Psoas muscle (tissue), 7 donors: ENCODE measurements at regions not wholly inside any gene's neighbourhood (a gene's known extent, or its start where the extent isn't known, plus 50 kb on each side); places are given as distances from the start of the nearest gene placed in this dataset.
"Not testable (repeated sequence)": the region's sequence is repeated elsewhere in the genome, so short reads cannot be mapped to it uniquely, and the experiment has no call there.

ENCODE experiments used
- ATAC-seq, 4 donors: fragments of 200-7000 bp; cut with Tn5 transposase; one replicate each; pipeline ENCODE4 v1.9.1; 2020; ENCODE audit warnings: moderate library complexity in 3 of 4, mild to moderate bottlenecking in 2 of 4
- DNase-seq, 2 donors: peaks; one replicate each; pipeline ENCODE4 v3.0.0-alpha.2; 2020
- H3K27ac ChIP-seq: fragments of 200-600 bp; one replicate; pipeline ENCODE4 v1.8.0; 2022
- H3K27me3 ChIP-seq, 3 donors: fragments of 200-600 bp in 1 of 3; one replicate each; pipeline versions ENCODE4 v1.6.1 to v1.8.0; 2013 to 2022; ENCODE audit warnings: low read length in 2 of 3, mild to moderate bottlenecking in 2 of 3, moderate library complexity in 1 of 3; ENCODE audit not compliant: insufficient read depth in 3 of 3
- H3K36me3 ChIP-seq, 2 donors: fragments of 200-600 bp in 1 of 2; one replicate each; pipeline versions ENCODE4 v1.6.1 to v1.8.0; 2013 to 2022; ENCODE audit warnings: low read depth in 1 of 2, mild to moderate bottlenecking in 1 of 2, moderate library complexity in 1 of 2; ENCODE audit not compliant: insufficient read depth in 1 of 2
- H3K4me1 ChIP-seq: fragments of 200-600 bp; one replicate; pipeline ENCODE4 v1.8.0; 2022
- H3K4me3 ChIP-seq: fragments of 200-600 bp; one replicate; pipeline ENCODE4 v1.8.0; 2022; ENCODE audit warnings: mild to moderate bottlenecking
- H3K9me3 ChIP-seq: fragments of 200-600 bp; one replicate; pipeline ENCODE4 v1.8.0; 2022
- WGBS, 3 donors: extraction: QIAGEN DNeasy Blood & Tissue Kit; methylation state at CpG; one replicate each; pipeline versions ENCODE4 v1.1.6 to v1.1.7; 2013; 5-methylcytosine and 5-hydroxymethylcytosine counted together
- intact Hi-C, 2 donors: fragments of 100-400 bp; cut with DNase I; formaldehyde crosslinking; loops; one replicate each; pipeline versions ENCODE4 v1.11.0 to v1.14.2; 2022
- TF ChIP-seq, protein P1 (sequence below): fragments of 200-600 bp; IDR thresholded peaks from one replicate; pipeline ENCODE4 v1.8.0; 2022; ENCODE audit warnings: antibody characterized with exemption
- donor health status: healthy with polysubstance abuse.
- donor health status: DM: no; HTN: no; CAD: no; lungs with moderate emphysema.
- donor health status: Bipolar disorder and iron deficiency.
- donor health status: healthy.
- donor health status: DM: yes; HTN: yes; CAD: no.
- donor health status: DM: no; HTN: no; CAD: no.
- donor health status: DM: yes; HTN: yes; CAD: no.

DNA sequence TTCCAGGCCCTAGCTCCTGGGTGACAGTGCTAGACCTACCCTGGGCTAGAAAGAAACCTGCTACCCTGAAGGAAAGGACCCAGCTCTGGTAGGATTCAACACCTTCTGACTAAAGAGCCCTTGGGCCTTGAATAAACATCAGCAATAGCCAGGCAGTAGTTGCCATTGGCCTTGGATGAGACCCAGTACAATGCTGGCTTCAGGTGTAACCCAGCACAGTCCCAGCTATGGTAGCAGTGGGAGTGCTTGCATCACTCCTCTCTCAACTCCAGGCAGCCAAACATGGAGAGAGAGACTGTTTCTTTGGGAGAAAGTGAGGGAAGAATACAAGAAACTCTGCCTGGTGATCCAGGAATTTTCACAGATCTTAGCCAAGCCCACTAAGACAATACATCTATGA, 73.5 kb upstream of the CXorf66 start:
- DNase-seq = no peak
- ATAC-seq = no peak
- H3K36me3 ChIP-seq = no peaks in the 10 kb centered on the region
- H3K27ac ChIP-seq = no peak overlapping the region
- peaks cover 10% of the 10 kb centered on the region for H3K9me3 ChIP-seq
- intact Hi-C loops = no loop called here
- H3K4me1 ChIP-seq = no peaks in the 10 kb centered on the region
- H3K27me3 ChIP-seq = no peaks in the 10 kb centered on the region
- no peak overlapping the region for H3K4me3 ChIP-seq
- TF ChIP-seq, protein P1, sequence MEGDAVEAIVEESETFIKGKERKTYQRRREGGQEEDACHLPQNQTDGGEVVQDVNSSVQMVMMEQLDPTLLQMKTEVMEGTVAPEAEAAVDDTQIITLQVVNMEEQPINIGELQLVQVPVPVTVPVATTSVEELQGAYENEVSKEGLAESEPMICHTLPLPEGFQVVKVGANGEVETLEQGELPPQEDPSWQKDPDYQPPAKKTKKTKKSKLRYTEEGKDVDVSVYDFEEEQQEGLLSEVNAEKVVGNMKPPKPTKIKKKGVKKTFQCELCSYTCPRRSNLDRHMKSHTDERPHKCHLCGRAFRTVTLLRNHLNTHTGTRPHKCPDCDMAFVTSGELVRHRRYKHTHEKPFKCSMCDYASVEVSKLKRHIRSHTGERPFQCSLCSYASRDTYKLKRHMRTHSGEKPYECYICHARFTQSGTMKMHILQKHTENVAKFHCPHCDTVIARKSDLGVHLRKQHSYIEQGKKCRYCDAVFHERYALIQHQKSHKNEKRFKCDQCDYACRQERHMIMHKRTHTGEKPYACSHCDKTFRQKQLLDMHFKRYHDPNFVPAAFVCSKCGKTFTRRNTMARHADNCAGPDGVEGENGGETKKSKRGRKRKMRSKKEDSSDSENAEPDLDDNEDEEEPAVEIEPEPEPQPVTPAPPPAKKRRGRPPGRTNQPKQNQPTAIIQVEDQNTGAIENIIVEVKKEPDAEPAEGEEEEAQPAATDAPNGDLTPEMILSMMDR = no peak

DNA sequence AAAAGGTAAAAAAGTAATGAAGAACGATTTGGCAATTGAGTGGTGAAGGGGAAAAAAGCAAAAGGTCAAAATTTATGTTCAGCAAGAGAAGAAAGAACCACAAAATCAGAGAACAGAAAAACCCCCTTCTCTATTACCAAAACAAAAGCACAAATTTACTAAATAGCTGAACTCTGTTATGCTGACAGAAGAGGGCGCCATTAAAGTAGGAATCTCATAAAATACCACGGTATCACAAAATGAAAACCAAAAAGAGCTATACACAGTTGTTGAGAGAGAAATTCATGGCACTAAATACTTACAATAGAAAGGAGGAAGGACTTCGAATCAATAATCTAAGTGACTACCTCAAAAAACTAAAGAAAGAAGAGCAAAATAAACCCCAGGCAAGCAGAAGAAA, 69.6 kb upstream of the CXorf66 start:
- Histone ChIP-seq H3K27ac (no peak overlapping the region), H3K9me3 (peaks cover 10% of the 10 kb centered on the region), H3K27me3 (no peaks in the 10 kb centered on the region), H3K4me1 (no peaks in the 10 kb centered on the region), H3K4me3 (no peak overlapping the region), H3K36me3 (no peaks in the 10 kb centered on the region)
- TF ChIP-seq, protein P1 = no peak
- no peak for DNase-seq
- intact Hi-C loops = no loop called here
- ATAC-seq = no peak
- WGBS, 3 donors = 12 to 16% (median 15%) methylated on average over 4 of the region's 4 CpGs

DNA sequence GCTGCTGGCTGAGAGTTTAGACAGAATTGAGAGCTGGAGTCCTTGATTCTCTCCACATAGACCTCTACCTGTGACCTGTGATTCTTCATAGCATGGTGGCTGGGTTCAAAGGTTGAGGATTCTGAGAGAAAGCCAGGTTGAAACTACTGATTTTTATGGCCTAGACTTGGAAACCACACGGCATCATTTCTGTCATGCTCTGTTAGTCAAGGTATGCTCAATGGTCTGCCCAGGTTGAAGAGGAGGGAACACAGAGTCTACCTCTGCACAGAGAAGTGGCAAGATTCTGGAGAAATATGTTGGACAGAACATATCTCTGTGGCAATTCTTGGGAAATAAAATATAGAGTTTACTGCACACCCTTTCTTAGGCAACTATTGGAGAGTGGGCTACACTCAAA, 57.2 kb upstream of the CXorf66 start:
- no peaks in the 10 kb centered on the region for H3K27me3 ChIP-seq
- no peak overlapping the region for H3K27ac ChIP-seq
- H3K4me3 ChIP-seq = no peak overlapping the region
- intact Hi-C loops = no loop called here
- H3K4me1 ChIP-seq = no peaks in the 10 kb centered on the region
- H3K9me3 ChIP-seq = no peaks in the 10 kb centered on the region
- DNase-seq (no peak), ATAC-seq (no peak)
- WGBS, 3 donors = 28 to 42% (median 34%) methylated on average over 1 of the region's 1 CpG
- no peaks in the 10 kb centered on the region for H3K36me3 ChIP-seq
- TF ChIP-seq, protein P1 = no peak

DNA sequence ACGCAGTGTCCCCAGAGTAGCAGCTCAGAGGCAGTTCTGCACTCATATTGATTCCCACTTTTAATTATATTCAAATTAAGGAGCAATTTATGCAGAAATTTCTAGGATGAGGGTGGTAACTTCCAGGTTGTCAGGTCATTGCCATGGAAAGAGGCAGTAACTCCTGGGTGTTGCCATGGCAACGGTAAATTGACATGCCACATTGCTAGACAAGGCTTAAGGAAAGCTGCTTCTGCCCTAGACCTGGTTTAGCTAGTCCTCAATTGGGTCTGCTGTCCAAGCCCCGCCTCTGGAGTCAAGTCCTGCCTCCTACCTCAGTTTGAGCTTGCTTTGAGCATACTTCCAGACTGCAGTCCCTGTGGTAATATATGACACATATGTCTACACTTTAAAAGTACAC, 53.8 kb upstream of the CXorf66 start:
- intact Hi-C loops, H3K4me1 ChIP-seq, H3K4me3 ChIP-seq, ATAC-seq, H3K36me3 ChIP-seq, H3K27ac ChIP-seq, H3K27me3 ChIP-seq, H3K9me3 ChIP-seq, DNase-seq: not testable (repeated sequence)
- 60 to 77% (median 75%) methylated on average over 1 of the region's 3 CpGs for WGBS, 3 donors
